MCF 10A (cell line): ENCODE measurements at regions not wholly inside any gene's neighbourhood (a gene's known extent, or its start where the extent isn't known, plus 50 kb on each side); places are given as distances from the start of the nearest gene placed in this dataset.

Source experiments
- BruUV-seq: library from RNA; stranded (reverse); fragments of 400-500 nt; replicated peaks from 2 replicates; lab custom pipeline; 2021; lab: Mats Ljungman, UMichigan
- CTCF ChIA-PET: fragments of 300-600 bp; sonication (Branson Sonifier 250); formaldehyde crosslinking; extraction: SDS; loops from one replicate; lab custom pipeline; 2021; ENCODE audit warnings: antibody characterized with exemption, inconsistent platforms; lab: Yijun Ruan, JAX
- POLR2A ChIA-PET: fragments of 300-600, 350-650 bp; sonication (Branson Sonifier 250); formaldehyde crosslinking; extraction: SDS; loops from one replicate; lab custom pipeline; 2020; ENCODE audit warnings: antibody characterized with exemption, inconsistent platforms; lab: Yijun Ruan, JAX
- DNase-seq: peaks from one replicate; pipeline ENCODE4 v3.0.0-alpha.2; 2018; ENCODE audit not compliant: unreplicated experiment
- H3K27ac Mint-ChIP-seq: one replicate; pipeline ENCODE4 v1.8.0; 2022; ENCODE audit warnings: mild to moderate bottlenecking, low read depth, mixed read lengths; ENCODE audit not compliant: unreplicated experiment
- H3K27me3 Mint-ChIP-seq: one replicate; pipeline ENCODE4 v1.8.0; 2022; ENCODE audit warnings: mixed read lengths; ENCODE audit not compliant: insufficient read depth, unreplicated experiment
- H3K36me3 Mint-ChIP-seq: one replicate; pipeline ENCODE4 v1.8.0; 2022; ENCODE audit warnings: mild to moderate bottlenecking, moderate library complexity, mixed read lengths; ENCODE audit not compliant: insufficient read depth, unreplicated experiment
- H3K4me1 Mint-ChIP-seq: one replicate; pipeline ENCODE4 v1.8.0; 2022; ENCODE audit warnings: mixed read lengths; ENCODE audit not compliant: insufficient read depth, unreplicated experiment
- H3K4me3 Mint-ChIP-seq: one replicate; pipeline ENCODE4 v1.8.0; 2022; ENCODE audit warnings: mild to moderate bottlenecking, moderate library complexity, mixed read lengths; ENCODE audit not compliant: unreplicated experiment
- H3K9me3 Mint-ChIP-seq: one replicate; pipeline ENCODE4 v1.8.0; 2022; ENCODE audit warnings: mixed read lengths; ENCODE audit not compliant: unreplicated experiment
- intact Hi-C: fragments of 100-400 bp; cut with micrococcal nuclease; formaldehyde crosslinking; loops from 2 replicates; pipeline ENCODE4 v1.14.1; 2022
- TF ChIP-seq, protein P1 (sequence below): fragments of 200-600 bp; IDR thresholded peaks from one replicate; pipeline ENCODE4 v1.8.0; 2022; ENCODE audit warnings: antibody characterized with exemption, mild to moderate bottlenecking; ENCODE audit not compliant: unreplicated experiment

DNA sequence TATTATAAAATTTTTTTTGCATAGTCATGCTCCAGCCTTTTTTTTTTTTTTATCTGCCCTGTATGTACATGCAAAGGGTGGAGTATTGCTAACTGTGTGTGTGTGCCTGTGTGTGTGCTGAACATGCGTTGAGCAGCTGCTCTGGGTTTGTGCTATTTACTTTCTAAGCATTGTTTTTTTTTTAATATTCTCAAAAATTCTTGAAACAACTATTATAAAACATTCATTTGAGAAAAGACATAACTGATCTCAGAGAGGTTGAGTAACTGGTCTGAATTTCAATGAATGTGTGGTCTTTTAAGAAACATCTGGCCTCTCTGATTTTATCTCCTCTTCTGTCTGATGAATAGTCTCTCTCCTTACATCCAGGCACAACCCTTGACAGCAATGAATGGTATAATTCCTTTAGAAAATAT is 366.0 kb upstream of the SLC14A2 start:
- no TSS peak for BruUV-seq
- intact Hi-C loops, result no loop called here
- Mint-ChIP-seq H3K27me3 (no peaks in the 10 kb centered on the region), H3K4me3 (no peak overlapping the region), H3K27ac (no peak overlapping the region), H3K36me3 (no peaks in the 10 kb centered on the region), H3K9me3 (no peaks in the 10 kb centered on the region), H3K4me1 (no peaks in the 10 kb centered on the region)
- CTCF ChIA-PET, result interaction anchor here (0.6 to 1.2 kb wide), 5 partner anchors 9 to 803 kb away, joined by 3 to 6 read pairs (median 4); no protein-coding TSS in a partner anchor
- TF ChIP-seq, protein P1, sequence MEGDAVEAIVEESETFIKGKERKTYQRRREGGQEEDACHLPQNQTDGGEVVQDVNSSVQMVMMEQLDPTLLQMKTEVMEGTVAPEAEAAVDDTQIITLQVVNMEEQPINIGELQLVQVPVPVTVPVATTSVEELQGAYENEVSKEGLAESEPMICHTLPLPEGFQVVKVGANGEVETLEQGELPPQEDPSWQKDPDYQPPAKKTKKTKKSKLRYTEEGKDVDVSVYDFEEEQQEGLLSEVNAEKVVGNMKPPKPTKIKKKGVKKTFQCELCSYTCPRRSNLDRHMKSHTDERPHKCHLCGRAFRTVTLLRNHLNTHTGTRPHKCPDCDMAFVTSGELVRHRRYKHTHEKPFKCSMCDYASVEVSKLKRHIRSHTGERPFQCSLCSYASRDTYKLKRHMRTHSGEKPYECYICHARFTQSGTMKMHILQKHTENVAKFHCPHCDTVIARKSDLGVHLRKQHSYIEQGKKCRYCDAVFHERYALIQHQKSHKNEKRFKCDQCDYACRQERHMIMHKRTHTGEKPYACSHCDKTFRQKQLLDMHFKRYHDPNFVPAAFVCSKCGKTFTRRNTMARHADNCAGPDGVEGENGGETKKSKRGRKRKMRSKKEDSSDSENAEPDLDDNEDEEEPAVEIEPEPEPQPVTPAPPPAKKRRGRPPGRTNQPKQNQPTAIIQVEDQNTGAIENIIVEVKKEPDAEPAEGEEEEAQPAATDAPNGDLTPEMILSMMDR, result no peak
- POLR2A ChIA-PET, result no interaction called here
- DNase-seq, result no peak

DNA sequence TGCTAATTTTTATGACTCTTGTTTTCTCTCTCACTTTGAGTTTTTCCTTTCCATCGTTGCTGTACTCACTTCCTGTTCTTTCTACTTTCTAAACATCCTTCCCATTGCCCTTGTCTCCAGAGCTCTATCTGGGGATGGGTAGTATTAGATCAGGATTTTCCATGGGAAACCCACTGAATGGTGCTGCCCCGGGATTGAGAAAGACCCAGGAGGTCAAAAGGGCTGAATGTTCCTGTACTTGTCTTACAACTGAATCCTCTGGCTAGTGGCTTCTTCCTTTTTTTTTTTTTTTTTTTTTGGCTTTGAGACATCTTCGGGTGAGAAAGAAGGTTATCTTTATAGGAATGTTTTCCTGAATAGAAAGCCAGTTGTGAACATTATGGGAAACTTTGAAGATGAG is 364.8 kb upstream of the SLC14A2 start:
- no peak overlapping the region for H3K4me3 Mint-ChIP-seq
- CTCF ChIA-PET, result interaction anchor here (0.7 kb wide), 1 partner anchor 37 kb away, joined by 4 read pairs; no protein-coding TSS in a partner anchor
- H3K27ac Mint-ChIP-seq, result no peak overlapping the region
- BruUV-seq, result no TSS peak
- POLR2A ChIA-PET, result no interaction called here
- intact Hi-C loops, result no loop called here
- no peaks in the 10 kb centered on the region for H3K9me3 Mint-ChIP-seq
- TF ChIP-seq, protein P1, result no peak
- H3K4me1 Mint-ChIP-seq, result peaks cover 8% of the 10 kb centered on the region
- no peaks in the 10 kb centered on the region for H3K36me3 Mint-ChIP-seq
- no peak for DNase-seq
- H3K27me3 Mint-ChIP-seq, result no peaks in the 10 kb centered on the region

DNA sequence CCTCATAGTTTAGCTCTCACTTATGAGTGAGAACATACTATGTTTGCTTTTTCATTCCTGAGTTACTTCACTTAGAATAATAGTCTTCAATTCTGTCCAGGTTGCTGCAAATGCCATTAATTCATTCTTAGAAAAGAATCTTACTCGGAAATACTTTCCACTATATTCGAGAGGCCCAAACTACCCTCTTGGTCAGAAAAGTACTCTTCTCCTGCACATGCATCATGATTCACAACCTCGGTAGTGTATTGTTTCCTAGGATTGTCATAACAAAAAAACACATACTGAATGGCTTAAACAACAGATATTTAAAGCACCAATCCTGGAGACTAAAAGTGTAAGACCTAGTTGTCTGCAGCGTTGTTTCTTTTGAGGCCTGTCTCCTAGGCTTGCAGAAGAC is 364.0 kb upstream of the SLC14A2 start:
- H3K4me1 Mint-ChIP-seq, result peaks cover 9% of the 10 kb centered on the region
- H3K27ac Mint-ChIP-seq, result no peak overlapping the region
- H3K36me3 Mint-ChIP-seq, result no peaks in the 10 kb centered on the region
- intact Hi-C loops, result no loop called here
- H3K27me3 Mint-ChIP-seq, result no peaks in the 10 kb centered on the region
- H3K4me3 Mint-ChIP-seq, result no peak overlapping the region
- POLR2A ChIA-PET, result no interaction called here
- TF ChIP-seq, protein P1, result no peak
- no peak for DNase-seq
- CTCF ChIA-PET, result no interaction called here
- no peaks in the 10 kb centered on the region for H3K9me3 Mint-ChIP-seq
- BruUV-seq, result no TSS peak

DNA sequence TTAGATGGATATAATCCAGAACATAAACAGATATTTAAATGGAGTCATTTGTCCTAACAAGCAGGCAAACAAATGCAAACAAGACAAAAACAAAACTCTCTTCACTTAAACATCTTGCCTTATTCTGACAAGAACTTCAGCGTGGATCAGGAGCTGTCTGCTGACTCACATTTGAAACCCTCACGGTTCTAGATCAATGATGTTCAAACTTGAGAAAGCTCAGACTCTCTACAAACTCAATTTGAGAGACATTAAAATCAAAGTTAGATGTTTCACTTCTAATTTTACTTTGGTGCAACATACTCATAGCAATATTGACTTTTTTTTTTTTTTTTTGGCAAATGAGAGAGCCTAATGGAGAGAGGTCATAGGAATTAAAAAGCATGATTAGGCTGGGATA is 362.8 kb upstream of the SLC14A2 start:
- TF ChIP-seq, protein P1, result no peak
- H3K4me3 Mint-ChIP-seq, result no peak overlapping the region
- no TSS peak for BruUV-seq
- no peaks in the 10 kb centered on the region for H3K36me3 Mint-ChIP-seq
- H3K4me1 Mint-ChIP-seq, result peaks cover 9% of the 10 kb centered on the region
- DNase-seq, result no peak
- no peaks in the 10 kb centered on the region for H3K9me3 Mint-ChIP-seq
- no peaks in the 10 kb centered on the region for H3K27me3 Mint-ChIP-seq
- POLR2A ChIA-PET, result no interaction called here
- no peak overlapping the region for H3K27ac Mint-ChIP-seq
- intact Hi-C loops, result no loop called here
- CTCF ChIA-PET, result no interaction called here
